CD4-positive, CD25-positive, alpha-beta regulatory T cell (primary cell): ENCODE measurements at regions not wholly inside any gene's neighbourhood (a gene's known extent, or its start where the extent isn't known, plus 50 kb on each side); places are given as distances from the start of the nearest gene placed in this dataset.

Experiments used
- ATAC-seq, 2 donors: fragments of 150-1000 bp; cut with Tn5 transposase; one replicate each; pipeline ENCODE4 v1.10.0; 2021; ENCODE audit warnings: low read depth in 2 of 2, moderate number of reproducible peaks in 2 of 2, moderate library complexity in 1 of 2
- DNase-seq, 3 donors: peaks; one replicate each; pipeline versions ENCODE4 v3.0.0 to v3.0.0-alpha.2; 2012 to 2022; ENCODE audit warnings: mixed read lengths in 1 of 3
- H3K27ac ChIP-seq: one replicate; pipeline ENCODE4 v1.7.0; 2013; ENCODE audit warnings: mild to moderate bottlenecking, low read length; ENCODE audit not compliant: insufficient read depth, poor library complexity, severe bottlenecking
- H3K27me3 ChIP-seq: one replicate; pipeline ENCODE4 v1.7.0; 2013; ENCODE audit warnings: low read length; ENCODE audit not compliant: control insufficient read depth, insufficient read depth
- H3K36me3 ChIP-seq: one replicate; pipeline ENCODE4 v1.7.0; 2013; ENCODE audit warnings: mild to moderate bottlenecking, low read length, moderate library complexity; ENCODE audit not compliant: control insufficient read depth, insufficient read depth
- H3K4me1 ChIP-seq: 2 replicates; pipeline ENCODE4 v1.7.0; 2013; ENCODE audit warnings: mild to moderate bottlenecking, low read length; ENCODE audit not compliant: insufficient read depth, control insufficient read depth, poor library complexity, severe bottlenecking
- H3K4me3 ChIP-seq: one replicate; pipeline ENCODE4 v1.7.0; 2013; ENCODE audit warnings: low read depth, mild to moderate bottlenecking, low read length, moderate library complexity
- H3K9me3 ChIP-seq, 2 experiments: 1 replicate in 1 of 2; 2 replicates in 1 of 2; pipeline ENCODE4 v1.7.0; 2013; ENCODE audit warnings: low read length in 2 of 2, mild to moderate bottlenecking in 1 of 2, moderate library complexity in 1 of 2; ENCODE audit not compliant: control insufficient read depth in 2 of 2
- H3K27ac Mint-ChIP-seq, 3 donors: one replicate each; pipeline ENCODE4 v1.8.0; 2020 to 2022; ENCODE audit warnings: mild to moderate bottlenecking in 3 of 3, mixed read lengths in 3 of 3, moderate library complexity in 2 of 3
- H3K27me3 Mint-ChIP-seq: one replicate; pipeline ENCODE4 v1.8.0; 2022; ENCODE audit warnings: mild to moderate bottlenecking, mixed read lengths
- H3K36me3 Mint-ChIP-seq: one replicate; pipeline ENCODE4 v1.8.0; 2020; ENCODE audit warnings: mixed read lengths
- H3K4me1 Mint-ChIP-seq, 4 donors: one replicate each; pipeline ENCODE4 v1.8.0; 2020 to 2022; ENCODE audit warnings: mixed read lengths in 4 of 4, mild to moderate bottlenecking in 1 of 4
- H3K4me3 Mint-ChIP-seq, 4 donors: one replicate each; pipeline ENCODE4 v1.8.0; 2020 to 2022; ENCODE audit warnings: mild to moderate bottlenecking in 4 of 4, mixed read lengths in 4 of 4, moderate library complexity in 3 of 4
- H3K9me3 Mint-ChIP-seq, 7 donors: one replicate each; pipeline ENCODE4 v1.8.0; 2020 to 2022; ENCODE audit warnings: mixed read lengths in 7 of 7, mild to moderate bottlenecking in 3 of 7, moderate library complexity in 2 of 7

GRCh38 chr4:111562826-111563225 is 582.4 kb upstream of the FAM241A start:
- no peaks in the 10 kb centered on the region for H3K36me3 ChIP-seq
- H3K36me3 Mint-ChIP-seq = no peaks in the 10 kb centered on the region
- peaks cover 0 to 19% (median 5%) of the 10 kb centered on the region in 7 donors for H3K9me3 Mint-ChIP-seq
- DNase-seq (no peak), ATAC-seq (no peak)
- H3K4me1 Mint-ChIP-seq = no peaks in the 10 kb centered on the region
- H3K27ac Mint-ChIP-seq = no peak overlapping the region
- no peaks in the 10 kb centered on the region for H3K4me1 ChIP-seq
- no peak overlapping the region for H3K4me3 Mint-ChIP-seq
- no peaks in the 10 kb centered on the region for H3K9me3 ChIP-seq
- H3K27me3 Mint-ChIP-seq = no peaks in the 10 kb centered on the region
- H3K27ac ChIP-seq = no peak overlapping the region
- H3K27me3 ChIP-seq = no peaks in the 10 kb centered on the region
- H3K4me3 ChIP-seq = no peak overlapping the region

- Histone ChIP-seq H3K27ac (no peak overlapping the region), H3K9me3 (no peaks in the 10 kb centered on the region), H3K4me1 (no peaks in the 10 kb centered on the region), H3K27me3 (no peaks in the 10 kb centered on the region), H3K36me3 (no peaks in the 10 kb centered on the region), H3K4me3 (no peak overlapping the region)
- DNase-seq (no peak), ATAC-seq (no peak)
- Mint-ChIP-seq H3K9me3 (peaks cover 0 to 4% (median 2%) of the 10 kb centered on the region in 7 donors), H3K27ac (no peak overlapping the region), H3K36me3 (no peaks in the 10 kb centered on the region), H3K4me1 (no peaks in the 10 kb centered on the region), H3K27me3 (no peaks in the 10 kb centered on the region), H3K4me3 (no peak overlapping the region)
These were observed 572.8 kb upstream of the FAM241A start for GRCh38 chr4:111572470-111572869.

GRCh38 chr4:111573386-111573785 is 571.9 kb upstream of the FAM241A start:
- Mint-ChIP-seq H3K27ac (no peak overlapping the region), H3K36me3 (no peaks in the 10 kb centered on the region), H3K4me3 (no peak overlapping the region), H3K9me3 (peaks cover 0 to 4% (median 2%) of the 10 kb centered on the region in 7 donors), H3K27me3 (no peaks in the 10 kb centered on the region), H3K4me1 (no peaks in the 10 kb centered on the region)
- H3K4me3 ChIP-seq = no peak overlapping the region
- no peaks in the 10 kb centered on the region for H3K4me1 ChIP-seq
- H3K36me3 ChIP-seq = no peaks in the 10 kb centered on the region
- DNase-seq (no peak), ATAC-seq (no peak)
- H3K9me3 ChIP-seq = no peaks in the 10 kb centered on the region
- H3K27ac ChIP-seq = no peak overlapping the region
- no peaks in the 10 kb centered on the region for H3K27me3 ChIP-seq

- no peaks in the 10 kb centered on the region for H3K36me3 ChIP-seq
- Mint-ChIP-seq H3K4me1 (no peaks in the 10 kb centered on the region), H3K36me3 (no peaks in the 10 kb centered on the region), H3K9me3 (peaks cover 0 to 19% (median 3%) of the 10 kb centered on the region in 7 donors), H3K4me3 (no peak overlapping the region), H3K27me3 (no peaks in the 10 kb centered on the region), H3K27ac (no peak overlapping the region)
- no peak overlapping the region for H3K27ac ChIP-seq
- H3K27me3 ChIP-seq = no peaks in the 10 kb centered on the region
- ATAC-seq (no peak), DNase-seq (no peak)
- no peak overlapping the region for H3K4me3 ChIP-seq
- peaks cover 0 to 3% of the 10 kb centered on the region in 2 experiments for H3K9me3 ChIP-seq
- no peaks in the 10 kb centered on the region for H3K4me1 ChIP-seq
These were observed 565.5 kb upstream of the FAM241A start for GRCh38 chr4:111579767-111580166.

- no peak for DNase-seq
- Histone ChIP-seq H3K27me3 (no peaks in the 10 kb centered on the region), H3K4me3 (no peak overlapping the region), H3K27ac (no peak overlapping the region), H3K9me3 (no peaks in the 10 kb centered on the region), H3K36me3 (no peaks in the 10 kb centered on the region), H3K4me1 (no peaks in the 10 kb centered on the region)
- H3K9me3 Mint-ChIP-seq = peaks cover 0 to 5% (median 2%) of the 10 kb centered on the region in 7 donors
- no peak for ATAC-seq
- no peaks in the 10 kb centered on the region for H3K36me3 Mint-ChIP-seq
- no peak overlapping the region for H3K4me3 Mint-ChIP-seq
- H3K4me1 Mint-ChIP-seq = no peaks in the 10 kb centered on the region
- H3K27ac Mint-ChIP-seq = no peak overlapping the region
- H3K27me3 Mint-ChIP-seq = no peaks in the 10 kb centered on the region
These were observed 549.8 kb upstream of the FAM241A start for GRCh38 chr4:111595456-111595855.

GRCh38 chr4:111596491-111596890 is 548.8 kb upstream of the FAM241A start:
- Mint-ChIP-seq H3K4me3 (no peak overlapping the region), H3K4me1 (no peaks in the 10 kb centered on the region), H3K27ac (no peak overlapping the region), H3K27me3 (no peaks in the 10 kb centered on the region), H3K9me3 (peaks cover 0 to 5% (median 2%) of the 10 kb centered on the region in 7 donors), H3K36me3 (no peaks in the 10 kb centered on the region)
- Histone ChIP-seq H3K27me3 (no peaks in the 10 kb centered on the region), H3K4me1 (no peaks in the 10 kb centered on the region), H3K9me3 (no peaks in the 10 kb centered on the region), H3K36me3 (no peaks in the 10 kb centered on the region), H3K27ac (no peak overlapping the region), H3K4me3 (no peak overlapping the region)
- ATAC-seq (no peak), DNase-seq (no peak)

- Mint-ChIP-seq H3K9me3 (peaks cover 0 to 10% (median 0%) of the 10 kb centered on the region in 7 donors), H3K4me1 (no peaks in the 10 kb centered on the region)
These were observed 543.6 kb upstream of the FAM241A start for GRCh38 chr4:111601671-111602070.

GRCh38 chr4:111602848-111603247 is 542.4 kb upstream of the FAM241A start:
- Mint-ChIP-seq H3K4me3 (no peak overlapping the region), H3K27me3 (no peaks in the 10 kb centered on the region), H3K4me1 (no peaks in the 10 kb centered on the region), H3K36me3 (no peaks in the 10 kb centered on the region), H3K9me3 (peaks cover 0 to 8% (median 0%) of the 10 kb centered on the region in 7 donors), H3K27ac (no peak overlapping the region)
- DNase-seq (no peak), ATAC-seq (no peak)
- no peaks in the 10 kb centered on the region for H3K9me3 ChIP-seq
- H3K27ac ChIP-seq = no peak overlapping the region
- no peaks in the 10 kb centered on the region for H3K4me1 ChIP-seq
- no peaks in the 10 kb centered on the region for H3K27me3 ChIP-seq
- H3K36me3 ChIP-seq = no peaks in the 10 kb centered on the region
- H3K4me3 ChIP-seq = no peak overlapping the region

More at GRCh38 chr4:111601671-111602070, 543.6 kb upstream of the FAM241A start:
- Mint-ChIP-seq H3K36me3 (no peaks in the 10 kb centered on the region), H3K27ac (no peak overlapping the region), H3K27me3 (no peaks in the 10 kb centered on the region), H3K4me3 (no peak overlapping the region)
- DNase-seq = no peak
- H3K27ac ChIP-seq = no peak overlapping the region
- no peaks in the 10 kb centered on the region for H3K27me3 ChIP-seq
- H3K9me3 ChIP-seq = no peaks in the 10 kb centered on the region
- no peaks in the 10 kb centered on the region for H3K4me1 ChIP-seq
- no peaks in the 10 kb centered on the region for H3K36me3 ChIP-seq
- no peak for ATAC-seq
- no peak overlapping the region for H3K4me3 ChIP-seq
